ENCODE measurements at regions not wholly inside any gene's neighbourhood (a gene's known extent, or its start where the extent isn't known, plus 50 kb on each side); places are given as distances from the start of the nearest gene placed in this dataset.

GRCh38 chr13:97134364-97135095, 87.6 kb upstream of the MBNL2 start:
- Mint-ChIP-seq H3K9me3 (ENCODE audit: low read depth) (no peaks in the 10 kb centered on the region), H3K27ac (ENCODE audit: unreplicated experiment) (no peak overlapping the region), H3K36me3 (ENCODE audit: low read depth) (no peaks in the 10 kb centered on the region), H3K4me3 (ENCODE audit: unreplicated experiment) (no peak overlapping the region), H3K27me3 (ENCODE audit: low read depth) (no peaks in the 10 kb centered on the region), H3K4me1 (ENCODE audit: low read depth) (peaks cover 39% of the 10 kb centered on the region)
- no peak for TF ChIP-seq CTCF (IDR thresholded peaks at IDR 0.05)
- DNase-seq (ENCODE audit: low spot score), result no peak

GRCh38 chr13:97135883-97136282, 86.2 kb upstream of the MBNL2 start:
- H3K27ac Mint-ChIP-seq (ENCODE audit: unreplicated experiment), result no peak overlapping the region
- no peak overlapping the region for H3K4me3 Mint-ChIP-seq (ENCODE audit: unreplicated experiment)
- no peaks in the 10 kb centered on the region for H3K27me3 Mint-ChIP-seq (ENCODE audit: low read depth)
- TF ChIP-seq CTCF (IDR thresholded peaks at IDR 0.05), result no peak
- no peak for DNase-seq (ENCODE audit: low spot score)
- peaks cover 41% of the 10 kb centered on the region for H3K4me1 Mint-ChIP-seq (ENCODE audit: low read depth)
- H3K9me3 Mint-ChIP-seq (ENCODE audit: low read depth), result no peaks in the 10 kb centered on the region
- H3K36me3 Mint-ChIP-seq (ENCODE audit: low read depth), result no peaks in the 10 kb centered on the region

- no peaks in the 10 kb centered on the region for H3K27me3 Mint-ChIP-seq (ENCODE audit: low read depth)
- peaks cover 46% of the 10 kb centered on the region for H3K4me1 Mint-ChIP-seq (ENCODE audit: low read depth)
- H3K4me3 Mint-ChIP-seq (ENCODE audit: unreplicated experiment), result no peak overlapping the region
- no peaks in the 10 kb centered on the region for H3K9me3 Mint-ChIP-seq (ENCODE audit: low read depth)
- no peak for TF ChIP-seq CTCF (IDR thresholded peaks at IDR 0.05)
- peak overlapping the region; percentile 34 for H3K27ac Mint-ChIP-seq (ENCODE audit: unreplicated experiment)
- DNase-seq (ENCODE audit: low spot score), result no peak
- H3K36me3 Mint-ChIP-seq (ENCODE audit: low read depth), result no peaks in the 10 kb centered on the region
These were observed 85.7 kb upstream of the MBNL2 start for GRCh38 chr13:97136418-97136817.

- H3K9me3 Mint-ChIP-seq (ENCODE audit: low read depth), result no peaks in the 10 kb centered on the region
- no peak for TF ChIP-seq CTCF (IDR thresholded peaks at IDR 0.05)
- H3K27ac Mint-ChIP-seq (ENCODE audit: unreplicated experiment), result no peak overlapping the region
- H3K4me3 Mint-ChIP-seq (ENCODE audit: unreplicated experiment), result no peak overlapping the region
- no peaks in the 10 kb centered on the region for H3K36me3 Mint-ChIP-seq (ENCODE audit: low read depth)
- DNase-seq (ENCODE audit: low spot score), result no peak
- no peaks in the 10 kb centered on the region for H3K27me3 Mint-ChIP-seq (ENCODE audit: low read depth)
- H3K4me1 Mint-ChIP-seq (ENCODE audit: low read depth), result peaks cover 48% of the 10 kb centered on the region
These were observed 82.4 kb upstream of the MBNL2 start for GRCh38 chr13:97139691-97140090.

GRCh38 chr13:97140131-97140530, 82.0 kb upstream of the MBNL2 start:
- Mint-ChIP-seq H3K9me3 (ENCODE audit: low read depth) (no peaks in the 10 kb centered on the region), H3K36me3 (ENCODE audit: low read depth) (no peaks in the 10 kb centered on the region), H3K4me3 (ENCODE audit: unreplicated experiment) (no peak overlapping the region), H3K4me1 (ENCODE audit: low read depth) (peaks cover 43% of the 10 kb centered on the region), H3K27ac (ENCODE audit: unreplicated experiment) (peak overlapping the region; percentile 77), H3K27me3 (ENCODE audit: low read depth) (no peaks in the 10 kb centered on the region)
- TF ChIP-seq CTCF (IDR thresholded peaks at IDR 0.05), result no peak
- no peak for DNase-seq (ENCODE audit: low spot score)
